ENCODE measurements at regions not wholly inside any gene's neighbourhood (a gene's known extent, or its start where the extent isn't known, plus 50 kb on each side); places are given as distances from the start of the nearest gene placed in this dataset.

DNA sequence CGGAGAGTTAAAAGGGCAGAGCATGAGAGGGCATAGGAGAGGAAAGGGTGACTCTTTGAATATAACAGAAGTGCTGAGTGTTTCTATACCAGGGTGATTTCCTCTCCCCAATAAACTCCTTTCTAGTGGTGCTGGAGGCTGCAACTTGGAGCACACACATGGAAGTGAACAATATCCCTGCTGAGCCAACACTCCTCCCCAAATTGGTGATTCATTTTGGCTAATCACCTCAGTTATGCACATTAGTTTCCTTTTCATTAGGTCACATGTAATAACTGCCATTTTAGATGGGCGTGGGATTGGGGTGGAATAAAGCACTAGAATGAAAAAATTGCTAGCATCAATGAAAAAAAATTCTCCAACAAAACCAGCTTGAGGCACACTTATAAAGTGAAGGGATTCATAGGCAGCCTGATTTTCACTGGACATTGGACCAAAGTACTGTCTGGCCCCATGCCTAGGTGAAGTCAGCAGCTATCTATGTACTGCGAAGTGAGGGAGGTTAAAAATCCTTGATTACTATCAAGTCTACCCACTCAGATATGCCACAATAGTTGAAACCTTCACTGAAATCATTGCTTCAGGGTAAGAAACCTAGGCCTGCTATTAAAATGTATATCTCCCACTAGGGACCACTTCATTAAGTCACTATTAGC lies 174.0 kb downstream of the GLUD2 start:
- TF ChIP-seq CTCF (IDR thresholded peaks at IDR 0.05) (no peak), POLR2AphosphoS5 (IDR thresholded peaks at IDR 0.05) (no peak), EP300 (IDR thresholded peaks at IDR 0.05) (no peak)
